GM12892 (cell line): ENCODE measurements at regions not wholly inside any gene's neighbourhood (a gene's known extent, or its start where the extent isn't known, plus 50 kb on each side); places are given as distances from the start of the nearest gene placed in this dataset.

ENCODE experiments used
- POLR2AphosphoS5 ChIP-seq: IDR thresholded peaks from 2 replicates; pipeline ENCODE4 v1.6.1; 2011; ENCODE audit warnings: low read depth, low read length, control low read depth
- TAF1 ChIP-seq: IDR thresholded peaks from 2 replicates; pipeline ENCODE4 v1.6.1; 2011; ENCODE audit warnings: low read depth, mild to moderate bottlenecking, control low read depth, low read length, borderline replicate concordance

- TF ChIP-seq TAF1 (no peak), POLR2AphosphoS5 (no peak)
These were observed 172.9 kb upstream of the ANKH start for GRCh38 chr5:15044521-15044920.
